Keratinocyte (primary cell): ENCODE measurements at regions not wholly inside any gene's neighbourhood (a gene's known extent, or its start where the extent isn't known, plus 50 kb on each side); places are given as distances from the start of the nearest gene placed in this dataset.

Source experiments
- DNase-seq: peaks from one replicate; pipeline ENCODE4 v3.0.0-alpha.2; 2011; ENCODE audit warnings: low read depth, missing footprints, low spot score
- FAIRE-seq: peaks from 2 replicates; lab custom pipeline; 2011; peaks lifted over from hg19 to GRCh38; lab: Jason Lieb, UNC
- H2AFZ ChIP-seq: 2 replicates; pipeline ENCODE4 v1.6.0; 2012; ENCODE audit warnings: low read length, control low read depth, inconsistent platforms; ENCODE audit not compliant: control insufficient read depth
- H3K27ac ChIP-seq: 2 replicates; pipeline ENCODE4 v1.5.1; 2011; ENCODE audit warnings: low read length; ENCODE audit not compliant: control insufficient read depth, insufficient read depth
- H3K27me3 ChIP-seq: 3 replicates; pipeline ENCODE4 v1.6.0; 2011; ENCODE audit warnings: low read length; ENCODE audit not compliant: control insufficient read depth, insufficient read depth; ENCODE audit errors: extremely low read depth
- H3K36me3 ChIP-seq, 2 experiments: 2 replicates in 1 of 2; 3 replicates in 1 of 2; pipeline ENCODE4 v1.5.1; 2011; ENCODE audit warnings: low read length in 2 of 2, mild to moderate bottlenecking in 1 of 2; ENCODE audit not compliant: control insufficient read depth in 2 of 2, insufficient read depth in 2 of 2; ENCODE audit errors: extremely low read depth in 1 of 2
- H3K4me1 ChIP-seq: 3 replicates; pipeline ENCODE4 v1.5.1; 2011; ENCODE audit warnings: low read length; ENCODE audit not compliant: control insufficient read depth, insufficient read depth; ENCODE audit errors: extremely low read depth
- H3K4me2 ChIP-seq: 3 replicates; pipeline ENCODE4 v1.6.0; 2011; ENCODE audit warnings: low read depth, low read length; ENCODE audit not compliant: control insufficient read depth, insufficient read depth; ENCODE audit errors: extremely low read depth
- H3K4me3 ChIP-seq, 3 experiments: fragments of 200-600 bp in 1 of 3; sonication (generic) in 1 of 3; 2 replicates in 2 of 3; 3 replicates in 1 of 3; pipeline ENCODE4 v1.5.1; 2011 to 2016; ENCODE audit warnings: low read length in 3 of 3, mild to moderate bottlenecking in 3 of 3, control low read depth in 2 of 3, inconsistent platforms in 1 of 3, low read depth in 1 of 3, mixed read lengths in 1 of 3, mixed run types in 1 of 3, moderate library complexity in 1 of 3; ENCODE audit not compliant: control insufficient read depth in 2 of 3, insufficient read depth in 2 of 3; ENCODE audit errors: extremely low read depth in 1 of 3
- H3K79me2 ChIP-seq: 2 replicates; pipeline ENCODE4 v1.6.0; 2012; ENCODE audit warnings: low read length; ENCODE audit not compliant: control insufficient read depth, insufficient read depth
- H3K9ac ChIP-seq: 3 replicates; pipeline ENCODE4 v1.6.0; 2011; ENCODE audit warnings: low read length; ENCODE audit not compliant: control insufficient read depth, insufficient read depth; ENCODE audit errors: extremely low read depth
- H3K9me1 ChIP-seq: 3 replicates; pipeline ENCODE4 v1.6.0; 2011; ENCODE audit warnings: low read length; ENCODE audit not compliant: control insufficient read depth, insufficient read depth; ENCODE audit errors: extremely low read depth
- H3K9me3 ChIP-seq: 2 replicates; pipeline ENCODE4 v1.5.1; 2012; ENCODE audit warnings: low read depth, low read length; ENCODE audit not compliant: control insufficient read depth
- H4K20me1 ChIP-seq: 3 replicates; pipeline ENCODE4 v1.6.0; 2011; ENCODE audit warnings: low read length; ENCODE audit not compliant: control insufficient read depth, insufficient read depth; ENCODE audit errors: extremely low read depth
- EZH2 ChIP-seq: IDR thresholded peaks from one replicate; pipeline ENCODE4 v1.6.1; 2012; ENCODE audit warnings: inconsistent platforms, mild to moderate bottlenecking, low read length, moderate library complexity
- dilution Hi-C: fragments of 300-500 bp; cut with MboI; formaldehyde crosslinking; loops from one replicate; pipeline ENCODE4 v1.7.0; 2020; ENCODE audit warnings: low sequenced_read_pairs; ENCODE audit not compliant: extremely low pct_ligation_motif_present
- TF ChIP-seq, protein P1 (sequence below), 3 experiments: IDR thresholded peaks in 1 of 3; conservative IDR thresholded peaks in 1 of 3; optimal IDR thresholded peaks in 1 of 3; 2 replicates in 2 of 3; 3 replicates in 1 of 3; pipeline versions ENCODE3 to v1.5.1; 2011; ENCODE audit warnings: low read length in 3 of 3, mild to moderate bottlenecking in 3 of 3, moderate library complexity in 2 of 3, control low read depth in 1 of 3, inconsistent platforms in 1 of 3; ENCODE audit not compliant: insufficient read depth in 2 of 3; ENCODE audit errors: extremely low read depth in 1 of 3

DNA sequence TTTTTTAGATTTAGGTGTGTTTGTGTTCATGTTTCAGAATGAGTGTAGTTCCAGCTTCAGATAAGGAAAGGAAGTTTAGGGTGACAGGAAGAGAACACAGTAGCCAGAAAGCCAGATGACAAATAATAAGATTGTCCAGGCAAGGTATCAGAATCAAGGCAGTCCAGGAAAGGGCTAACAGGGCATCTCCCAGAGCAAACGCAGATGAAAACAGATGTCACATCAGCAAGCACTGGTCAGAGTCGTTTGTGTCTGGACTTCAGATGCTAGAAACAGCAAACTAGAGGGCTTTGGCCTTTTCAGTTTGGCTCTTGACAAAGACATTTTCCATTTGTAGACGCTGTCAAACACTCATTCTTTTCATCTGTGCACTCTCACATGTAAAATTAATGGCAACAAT, 65.5 kb downstream of the VIP start:
- no peaks in the 10 kb centered on the region for H4K20me1 ChIP-seq
- H3K4me3 ChIP-seq = no peak overlapping the region
- TF ChIP-seq, protein P1, sequence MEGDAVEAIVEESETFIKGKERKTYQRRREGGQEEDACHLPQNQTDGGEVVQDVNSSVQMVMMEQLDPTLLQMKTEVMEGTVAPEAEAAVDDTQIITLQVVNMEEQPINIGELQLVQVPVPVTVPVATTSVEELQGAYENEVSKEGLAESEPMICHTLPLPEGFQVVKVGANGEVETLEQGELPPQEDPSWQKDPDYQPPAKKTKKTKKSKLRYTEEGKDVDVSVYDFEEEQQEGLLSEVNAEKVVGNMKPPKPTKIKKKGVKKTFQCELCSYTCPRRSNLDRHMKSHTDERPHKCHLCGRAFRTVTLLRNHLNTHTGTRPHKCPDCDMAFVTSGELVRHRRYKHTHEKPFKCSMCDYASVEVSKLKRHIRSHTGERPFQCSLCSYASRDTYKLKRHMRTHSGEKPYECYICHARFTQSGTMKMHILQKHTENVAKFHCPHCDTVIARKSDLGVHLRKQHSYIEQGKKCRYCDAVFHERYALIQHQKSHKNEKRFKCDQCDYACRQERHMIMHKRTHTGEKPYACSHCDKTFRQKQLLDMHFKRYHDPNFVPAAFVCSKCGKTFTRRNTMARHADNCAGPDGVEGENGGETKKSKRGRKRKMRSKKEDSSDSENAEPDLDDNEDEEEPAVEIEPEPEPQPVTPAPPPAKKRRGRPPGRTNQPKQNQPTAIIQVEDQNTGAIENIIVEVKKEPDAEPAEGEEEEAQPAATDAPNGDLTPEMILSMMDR (optimal IDR thresholded peaks at IDR 0.05 in 1 of 3, IDR thresholded peaks at IDR 0.05 in 1 of 3, conservative IDR thresholded peaks at IDR 0.05 in 1 of 3; ENCODE audit: extremely low read depth in 1 of 3, insufficient read depth in 2 of 3, low read length in 3 of 3) = no peak
- no peak overlapping the region for H3K9ac ChIP-seq
- no peak overlapping the region for H3K27ac ChIP-seq
- dilution Hi-C loops = no loop called here
- DNase-seq (no peak), FAIRE-seq (no peak)
- H3K79me2 ChIP-seq = no peaks in the 10 kb centered on the region
- no peaks in the 10 kb centered on the region for H3K9me1 ChIP-seq
- no peaks in the 10 kb centered on the region for H3K36me3 ChIP-seq
- no peak overlapping the region for H3K4me2 ChIP-seq
- H3K4me1 ChIP-seq = no peaks in the 10 kb centered on the region
- no peak overlapping the region for H2AFZ ChIP-seq
- no peaks in the 10 kb centered on the region for H3K27me3 ChIP-seq
- H3K9me3 ChIP-seq = no peaks in the 10 kb centered on the region

DNA sequence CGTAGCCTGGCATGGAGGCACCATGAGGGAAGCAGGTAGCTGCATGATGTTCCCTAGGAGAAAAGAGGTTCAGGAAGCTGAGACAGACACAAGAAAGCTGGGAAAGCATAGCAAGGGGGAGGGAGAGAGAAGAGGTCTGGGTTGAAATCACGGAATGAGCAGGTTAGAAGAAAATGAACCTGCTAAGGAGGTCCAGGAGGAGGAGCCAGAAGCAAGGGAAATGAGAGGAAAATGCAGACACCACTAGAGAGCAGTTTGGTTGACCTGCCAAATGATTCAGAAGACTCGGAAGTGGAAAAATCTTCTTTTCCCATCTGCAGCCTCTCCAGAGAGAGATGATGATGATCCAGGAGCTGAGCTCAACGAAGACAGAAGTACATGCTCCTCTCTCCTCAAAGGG, 70.9 kb downstream of the VIP start:
- no peak for DNase-seq
- no peak overlapping the region for H3K4me2 ChIP-seq
- H4K20me1 ChIP-seq = no peaks in the 10 kb centered on the region
- H3K4me3 ChIP-seq = no peak overlapping the region
- H3K4me1 ChIP-seq = no peaks in the 10 kb centered on the region
- no peak overlapping the region for H3K27ac ChIP-seq
- dilution Hi-C loops = no loop called here
- no peaks in the 10 kb centered on the region for H3K79me2 ChIP-seq
- H3K9me1 ChIP-seq = no peaks in the 10 kb centered on the region
- no peaks in the 10 kb centered on the region for H3K9me3 ChIP-seq
- no peak for TF ChIP-seq EZH2
- TF ChIP-seq, protein P1 (optimal IDR thresholded peaks at IDR 0.05 in 1 of 3, IDR thresholded peaks at IDR 0.05 in 1 of 3, conservative IDR thresholded peaks at IDR 0.05 in 1 of 3; ENCODE audit: extremely low read depth in 1 of 3, insufficient read depth in 2 of 3, low read length in 3 of 3) = no peak
- no peaks in the 10 kb centered on the region for H3K27me3 ChIP-seq
- H3K9ac ChIP-seq = no peak overlapping the region
- FAIRE-seq = no peak
- H2AFZ ChIP-seq = no peak overlapping the region
- H3K36me3 ChIP-seq = no peaks in the 10 kb centered on the region
